GM18951 (cell line): ENCODE measurements at regions not wholly inside any gene's neighbourhood (a gene's known extent, or its start where the extent isn't known, plus 50 kb on each side); places are given as distances from the start of the nearest gene placed in this dataset.

Source experiments
- POLR2A ChIP-seq: IDR thresholded peaks from 4 replicates; pipeline ENCODE4 v1.6.1; 2011; ENCODE audit warnings: mild to moderate bottlenecking; ENCODE audit not compliant: insufficient read length, insufficient read depth; ENCODE audit errors: extremely low read depth
- in situ Hi-C: fragments of 300-500 bp; cut with MboI; formaldehyde crosslinking; loops from one replicate; pipeline ENCODE4 v1.12.0; 2022; ENCODE audit warnings: low sequenced_read_pairs, mixed read lengths, inconsistent platforms; ENCODE audit not compliant: unreplicated experiment

DNA sequence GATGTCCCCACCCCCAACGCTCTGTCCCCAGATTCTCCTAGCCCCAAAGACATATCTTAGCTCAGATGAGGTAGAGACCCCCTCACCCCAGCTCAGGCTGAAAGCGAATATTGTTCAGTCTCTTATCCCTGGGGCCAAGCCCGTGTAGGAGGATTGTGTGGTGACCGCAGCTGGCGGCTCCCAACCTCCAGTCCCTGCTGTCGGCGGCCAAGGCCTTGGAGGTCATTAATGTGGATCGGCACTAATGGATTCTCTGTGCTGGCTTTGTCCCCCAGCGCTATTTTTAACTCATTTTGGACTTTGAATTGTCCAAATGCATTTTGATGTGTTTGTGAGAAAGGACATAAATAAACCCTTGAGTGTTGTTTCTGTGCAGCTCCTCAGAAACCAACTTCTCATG is 124.2 kb downstream of the UQCRFS1 start:
- no peak for TF ChIP-seq POLR2A
- in situ Hi-C loops, result no loop called here

GRCh38 chr19:29086646-29087045 is 126.3 kb downstream of the UQCRFS1 start:
- in situ Hi-C loops, result no loop called here

DNA sequence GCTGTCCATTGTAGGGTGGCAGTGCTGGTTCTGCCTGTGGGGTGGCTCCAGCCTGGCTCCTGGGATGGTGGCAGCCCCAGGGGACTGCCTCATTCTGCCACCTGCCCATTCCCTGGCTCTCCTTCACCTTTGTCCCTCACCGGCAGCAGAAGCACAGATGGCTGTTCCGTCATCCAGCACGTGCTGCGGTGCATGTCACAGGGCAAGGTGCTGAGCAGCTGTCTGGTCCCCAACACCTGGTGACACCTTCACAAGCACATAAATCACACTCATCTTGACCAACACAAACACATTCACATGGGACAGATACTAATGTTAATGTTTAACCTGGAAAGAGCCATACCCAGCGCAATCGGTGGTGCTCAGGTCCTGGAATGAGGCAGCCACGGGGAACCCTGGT is 126.8 kb downstream of the UQCRFS1 start:
- in situ Hi-C loops, result no loop called here
- TF ChIP-seq POLR2A, result no peak

More at GRCh38 chr19:29086646-29087045, 126.3 kb downstream of the UQCRFS1 start:
- no peak for TF ChIP-seq POLR2A

DNA sequence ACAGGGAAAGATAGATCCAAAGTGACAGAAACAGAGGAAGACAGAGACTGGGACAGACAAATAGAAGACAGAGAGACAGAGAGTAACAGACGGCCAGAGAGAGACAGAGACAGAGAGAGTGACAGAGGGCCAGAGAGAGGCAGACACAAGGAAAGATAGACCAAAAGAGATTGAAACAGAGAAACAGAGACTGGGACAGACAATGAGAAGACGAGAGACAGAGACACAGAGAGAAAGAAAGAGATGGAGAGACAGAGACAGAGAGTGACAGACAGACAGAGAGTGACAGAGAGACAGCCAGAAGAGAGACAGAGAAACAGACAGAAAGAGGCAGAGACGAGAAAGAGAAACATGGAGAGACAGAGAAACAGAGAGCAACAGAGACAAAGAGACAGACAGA is 127.3 kb downstream of the UQCRFS1 start:
- in situ Hi-C loops, result no loop called here
- TF ChIP-seq POLR2A, result no peak

DNA sequence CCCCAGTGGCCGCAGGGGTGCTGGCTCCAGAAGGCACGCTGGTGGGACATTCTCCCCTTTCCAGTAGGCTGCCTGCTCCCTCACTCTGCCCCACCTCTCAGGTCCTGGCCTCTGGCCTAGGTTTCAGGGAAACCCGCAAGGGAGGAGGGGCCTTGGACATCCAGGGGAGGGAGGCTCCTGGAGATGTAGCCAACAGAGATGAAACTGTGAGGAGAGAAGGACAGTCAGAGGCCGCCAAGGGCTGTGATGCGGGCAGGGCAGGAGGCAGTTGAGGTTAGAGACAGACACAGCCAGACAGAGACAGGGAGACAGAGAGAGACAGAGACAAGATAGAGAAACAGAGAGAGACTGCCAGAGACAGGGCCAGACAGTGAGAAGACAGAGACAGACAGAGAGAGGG is 127.7 kb downstream of the UQCRFS1 start:
- TF ChIP-seq POLR2A, result no peak
- in situ Hi-C loops, result no loop called here

DNA sequence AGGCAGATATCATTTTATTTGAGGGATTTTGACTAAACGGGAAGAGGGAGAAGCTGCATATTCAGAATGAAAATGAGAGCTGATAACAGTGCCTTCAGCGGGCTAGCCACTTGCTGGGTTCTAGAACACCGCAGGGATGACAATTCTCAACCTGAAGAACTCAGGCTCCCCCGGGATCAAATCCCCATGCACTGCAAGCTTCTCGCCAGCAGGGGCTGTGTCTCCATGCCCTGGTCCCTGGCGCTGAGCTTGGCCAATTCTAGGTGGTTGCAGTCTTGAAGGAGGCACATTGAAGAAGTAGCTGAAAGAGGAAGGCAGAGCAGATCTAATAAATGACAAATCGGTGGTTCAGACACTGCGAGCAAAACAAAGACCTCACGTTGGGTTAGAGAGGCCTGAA is 128.7 kb downstream of the UQCRFS1 start:
- TF ChIP-seq POLR2A, result no peak
- in situ Hi-C loops, result no loop called here

GRCh38 chr19:29083863-29084262 is 129.1 kb downstream of the UQCRFS1 start:
- in situ Hi-C loops, result no loop called here
- TF ChIP-seq POLR2A, result no peak

GRCh38 chr19:29079356-29080032 is 133.5 kb downstream of the UQCRFS1 start:
- in situ Hi-C loops, result no loop called here

GRCh38 chr19:29076963-29077362 is 136.0 kb downstream of the UQCRFS1 start:
- TF ChIP-seq POLR2A, result no peak
- in situ Hi-C loops, result no loop called here

More at GRCh38 chr19:29079356-29080032, 133.5 kb downstream of the UQCRFS1 start:
- no peak for TF ChIP-seq POLR2A

- in situ Hi-C loops, result no loop called here
- no peak for TF ChIP-seq POLR2A
Measured at GRCh38 chr19:29076161-29076560, 136.8 kb downstream of the UQCRFS1 start.

DNA sequence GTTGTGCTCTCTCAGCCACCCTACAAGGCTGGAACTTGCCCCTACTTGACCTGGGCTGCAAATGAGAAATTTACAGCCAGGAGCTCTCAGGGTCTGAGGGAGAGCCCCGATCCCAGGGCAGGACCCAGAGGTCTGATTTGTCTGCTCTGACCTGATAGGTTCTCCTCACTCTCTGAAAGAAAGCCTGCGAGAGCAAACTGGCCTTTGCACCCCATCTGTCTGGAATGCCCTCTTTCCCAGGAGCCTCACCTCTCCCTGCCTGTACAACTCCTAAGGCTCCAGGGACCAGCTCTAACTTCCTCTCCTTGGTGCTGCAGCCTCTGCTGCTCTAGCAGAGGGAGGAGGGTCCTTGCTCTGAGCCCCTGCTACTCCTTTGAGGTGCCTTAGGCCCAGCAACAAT is 137.8 kb downstream of the UQCRFS1 start:
- no peak for TF ChIP-seq POLR2A
- in situ Hi-C loops, result no loop called here

- in situ Hi-C loops, result no loop called here
- no peak for TF ChIP-seq POLR2A
Measured at GRCh38 chr19:29074579-29074978, 138.4 kb downstream of the UQCRFS1 start.

- in situ Hi-C loops, result no loop called here
- TF ChIP-seq POLR2A, result no peak
Measured at GRCh38 chr19:29067831-29068230, 145.1 kb downstream of the UQCRFS1 start.

- in situ Hi-C loops, result no loop called here
- TF ChIP-seq POLR2A, result no peak
Measured at GRCh38 chr19:29062475-29063435, 150.2 kb downstream of the UQCRFS1 start.
